ENCODE measurements at regions not wholly inside any gene's neighbourhood (a gene's known extent, or its start where the extent isn't known, plus 50 kb on each side); places are given as distances from the start of the nearest gene placed in this dataset.

GRCh38 chr2:236417150-236417549 lies 152.5 kb upstream of the ACKR3 start:
- TF ChIP-seq POLR2A (IDR thresholded peaks at IDR 0.05; ENCODE audit: low read length) = no peak
- TF ChIP-seq GATA1 (IDR thresholded peaks at IDR 0.05; ENCODE audit: low read depth, low read length) = no peak
